ENCODE measurements at regions not wholly inside any gene's neighbourhood (a gene's known extent, or its start where the extent isn't known, plus 50 kb on each side); places are given as distances from the start of the nearest gene placed in this dataset.

GRCh38 chr13:44219577-44220548, 153.8 kb upstream of the SERP2 start:
- H3K4me1 ChIP-seq: peaks cover 40 to 57% of the 10 kb centered on the region in 2 donors
- in situ Hi-C loops (cut with MboI; ENCODE audit: low sequenced_read_pairs in 4 of 4): loop anchor here in 1 of 4 donors (25.0 kb wide), 1 partner anchor 308 kb away; no protein-coding TSS in a partner anchor
- peak overlapping the region; percentile 79 to 90 (median 85) for H3K27ac ChIP-seq
- H3K36me3 ChIP-seq: no peaks in the 10 kb centered on the region
- intact Hi-C loops (cut with DNase I; ENCODE audit: low total_unique reads): no loop called here
- no peak for ATAC-seq
- no peak for DNase-seq
- no peaks in the 10 kb centered on the region for H3K27me3 ChIP-seq
- TF ChIP-seq POLR2A (IDR thresholded peaks at IDR 0.05) (no peak), CTCF (IDR thresholded peaks at IDR 0.05 in 4 of 5, conservative IDR thresholded peaks at IDR 0.05 in 1 of 5) (no peak)
- no peaks in the 10 kb centered on the region for H3K9me3 ChIP-seq
- no peak overlapping the region for H3K4me3 ChIP-seq

GRCh38 chr13:44220948-44221347, 152.7 kb upstream of the SERP2 start:
- DNase-seq: peak; percentile 18 to 46
- H3K9me3 ChIP-seq: no peaks in the 10 kb centered on the region
- H3K4me1 ChIP-seq: peaks cover 42 to 63% of the 10 kb centered on the region in 2 donors
- peak overlapping the region in 2 of 4 donors; percentile 30 to 90 for H3K27ac ChIP-seq
- TF ChIP-seq CTCF (IDR thresholded peaks at IDR 0.05 in 4 of 5, conservative IDR thresholded peaks at IDR 0.05 in 1 of 5): no peak
- TF ChIP-seq POLR2A (IDR thresholded peaks at IDR 0.05): no peak
- ATAC-seq: no peak
- H3K27me3 ChIP-seq: no peaks in the 10 kb centered on the region
- intact Hi-C loops (cut with DNase I; ENCODE audit: low total_unique reads) (no loop called here), in situ Hi-C loops (cut with MboI; ENCODE audit: low sequenced_read_pairs in 4 of 4) (loop anchor here in 1 of 4 donors (25.0 kb wide), 1 partner anchor 309 kb away; no protein-coding TSS in a partner anchor)
- no peaks in the 10 kb centered on the region for H3K36me3 ChIP-seq
- H3K4me3 ChIP-seq: no peak overlapping the region

GRCh38 chr13:44221657-44222056, 152.0 kb upstream of the SERP2 start:
- H3K27me3 ChIP-seq: no peaks in the 10 kb centered on the region
- no peak overlapping the region for H3K4me3 ChIP-seq
- in situ Hi-C loops (cut with MboI; ENCODE audit: low sequenced_read_pairs in 4 of 4): loop anchor here in 1 of 4 donors (25.0 kb wide), 1 partner anchor 309 kb away; no protein-coding TSS in a partner anchor
- H3K9me3 ChIP-seq: no peaks in the 10 kb centered on the region
- DNase-seq (no peak), ATAC-seq (no peak)
- intact Hi-C loops (cut with DNase I; ENCODE audit: low total_unique reads): no loop called here
- H3K4me1 ChIP-seq: peaks cover 42 to 66% of the 10 kb centered on the region in 2 donors
- H3K36me3 ChIP-seq: no peaks in the 10 kb centered on the region
- no peak for TF ChIP-seq POLR2A (IDR thresholded peaks at IDR 0.05)
- peak overlapping the region in 2 of 4 donors; percentile 9 to 10 for H3K27ac ChIP-seq

- no peaks in the 10 kb centered on the region for H3K36me3 ChIP-seq
- intact Hi-C loops (cut with DNase I; ENCODE audit: low total_unique reads): no loop called here
- TF ChIP-seq POLR2A (IDR thresholded peaks at IDR 0.05) (no peak), CTCF (IDR thresholded peaks at IDR 0.05 in 4 of 5, conservative IDR thresholded peaks at IDR 0.05 in 1 of 5) (no peak)
- H3K4me3 ChIP-seq: no peak overlapping the region
- ATAC-seq (no peak), DNase-seq (no peak)
- H3K9me3 ChIP-seq: no peaks in the 10 kb centered on the region
- in situ Hi-C loops (cut with MboI; ENCODE audit: low sequenced_read_pairs in 4 of 4): loop anchor here in 1 of 4 donors (25.0 kb wide), 1 partner anchor 312 kb away; no protein-coding TSS in a partner anchor
- H3K27me3 ChIP-seq: no peaks in the 10 kb centered on the region
- peaks cover 25 to 49% of the 10 kb centered on the region in 2 donors for H3K4me1 ChIP-seq
- H3K27ac ChIP-seq: peak overlapping the region; percentile 66 to 78 (median 72)
Measured at GRCh38 chr13:44223770-44224444, 149.7 kb upstream of the SERP2 start.
